HG02981 (cell line): ENCODE measurements at regions not wholly inside any gene's neighbourhood (a gene's known extent, or its start where the extent isn't known, plus 50 kb on each side); places are given as distances from the start of the nearest gene placed in this dataset.

Source experiments
- ATAC-seq: cut with Tn5 transposase; IDR thresholded peaks from one replicate; pipeline ENCODE4 v1.9.1; 2021; ENCODE audit warnings: mild to moderate bottlenecking, moderate library complexity; ENCODE audit not compliant: unreplicated experiment

DNA sequence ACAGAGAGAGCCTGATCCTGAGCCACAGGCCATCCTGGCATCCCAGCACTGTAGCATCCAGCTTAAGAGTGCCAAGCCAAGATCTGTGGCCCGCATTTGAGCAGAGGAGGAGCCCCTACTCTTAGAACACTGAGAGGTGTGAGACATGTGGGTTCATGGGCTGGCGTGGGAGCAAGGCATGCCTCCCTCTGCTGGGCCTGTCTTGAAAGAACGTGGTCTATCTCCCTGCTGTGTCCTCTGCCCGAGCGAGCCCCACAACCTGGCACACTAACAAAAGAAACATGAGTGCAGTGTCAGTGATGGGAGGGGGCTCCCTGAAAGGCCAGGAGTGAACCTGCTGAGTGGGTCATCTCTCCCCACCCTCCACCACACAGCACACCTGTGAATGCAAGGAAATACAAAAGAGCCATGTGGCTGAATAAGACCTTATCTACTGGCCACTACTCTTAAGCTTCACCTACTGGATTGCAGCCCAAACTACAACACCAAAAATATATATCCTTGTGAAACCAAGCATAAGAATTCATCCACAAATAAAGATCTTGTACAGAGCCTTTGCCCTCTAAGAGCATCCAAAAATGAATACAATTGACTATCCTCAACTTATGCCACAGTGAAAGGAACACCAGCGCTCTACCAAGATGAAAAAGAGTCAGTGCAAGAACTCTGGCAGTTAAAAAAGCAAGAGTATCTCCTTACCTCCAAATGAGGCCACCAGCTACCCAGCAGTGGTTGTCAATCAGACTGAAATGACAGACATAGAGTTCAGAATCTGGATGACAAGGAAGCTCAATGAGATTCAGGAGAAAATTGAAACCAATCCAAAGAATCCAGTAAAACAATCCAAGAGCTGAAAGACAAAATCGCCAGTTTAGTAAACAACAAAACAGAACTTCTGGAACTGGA, 259.4 kb upstream of the DAB1 start:
- ATAC-seq = no peak

GRCh38 chr1:57678138-57678537, 254.3 kb upstream of the DAB1 start:
- ATAC-seq = no peak

- no peak for ATAC-seq
Measured at GRCh38 chr1:57675776-57676175, 251.9 kb upstream of the DAB1 start.

GRCh38 chr1:57674801-57675200, 250.9 kb upstream of the DAB1 start:
- no peak for ATAC-seq

DNA sequence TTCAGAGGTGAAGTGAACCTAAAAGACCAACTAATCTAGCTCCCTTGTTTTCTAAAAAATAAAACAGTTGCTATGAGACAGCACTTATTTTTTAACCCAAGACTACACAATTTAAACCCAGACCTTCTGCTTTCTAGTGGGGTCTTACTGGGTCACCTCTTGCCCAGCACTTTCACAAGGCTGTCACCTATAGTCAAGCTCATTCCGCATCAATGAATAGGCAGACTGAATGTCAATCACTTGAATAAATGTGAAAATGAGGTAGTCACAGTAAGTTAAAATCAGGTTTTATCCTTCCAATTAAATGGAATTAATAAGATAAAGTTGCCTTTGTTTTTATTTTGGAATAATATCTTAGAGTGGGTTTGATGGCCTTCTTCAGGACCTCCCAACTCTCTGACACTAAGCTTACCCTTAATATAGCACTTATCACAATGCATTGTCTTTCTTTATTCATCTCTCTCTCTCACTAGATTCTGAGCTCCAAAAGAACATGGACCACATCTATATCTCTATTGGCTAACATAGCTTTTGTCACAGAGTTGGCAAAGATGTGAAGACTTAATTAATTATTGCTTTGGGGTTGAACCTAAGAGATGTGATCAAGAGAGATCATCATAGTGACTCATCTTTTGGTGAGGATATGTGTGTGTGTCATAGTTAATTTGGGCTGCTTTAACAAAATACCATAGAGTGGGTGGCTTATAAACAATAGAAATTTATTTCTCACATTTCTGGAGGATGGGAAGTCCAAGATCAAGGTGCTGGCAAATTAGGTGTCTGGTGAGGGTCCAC, 248.7 kb upstream of the DAB1 start:
- ATAC-seq = no peak

- no peak for ATAC-seq
Measured at GRCh38 chr1:57671750-57672149, 247.9 kb upstream of the DAB1 start.

DNA sequence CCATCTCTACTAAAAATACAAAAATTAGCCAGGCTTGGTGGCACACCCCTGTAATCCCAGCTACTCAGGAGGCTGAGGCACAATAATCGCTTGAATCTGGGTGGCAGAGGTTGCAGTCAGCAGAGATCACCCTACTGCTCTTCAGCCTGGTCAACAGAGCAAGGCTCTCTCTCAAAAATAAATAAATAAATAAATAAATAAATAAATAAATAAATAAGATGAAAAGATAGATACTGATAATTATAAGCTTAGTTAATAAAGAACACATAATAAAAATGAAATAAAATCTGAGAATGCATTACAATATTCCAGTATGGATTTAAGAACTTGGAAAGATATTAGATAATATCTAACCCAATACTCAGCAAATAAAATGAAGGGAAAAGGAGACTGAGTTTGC, 235.9 kb upstream of the DAB1 start:
- ATAC-seq = no peak

DNA sequence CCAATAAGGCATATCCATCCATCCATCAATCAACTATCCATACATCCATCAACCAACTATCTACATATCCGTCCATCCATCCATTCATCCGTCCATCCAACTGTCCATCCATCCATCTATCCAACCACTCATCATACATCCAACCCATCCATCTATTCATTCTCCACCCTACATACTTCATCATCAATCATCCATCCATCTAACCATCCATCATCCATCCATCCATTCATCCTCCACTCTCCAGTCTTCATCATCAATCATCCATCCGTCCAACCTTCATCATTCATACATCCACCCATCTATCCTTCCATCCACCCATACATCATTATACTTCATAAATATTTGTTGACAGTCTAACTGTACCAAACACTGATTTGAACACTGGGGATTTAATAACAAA, 231.3 kb upstream of the DAB1 start:
- ATAC-seq = no peak

GRCh38 chr1:57644667-57645066, 220.8 kb upstream of the DAB1 start:
- no peak for ATAC-seq

GRCh38 chr1:57638239-57638638, 214.4 kb upstream of the DAB1 start:
- no peak for ATAC-seq

DNA sequence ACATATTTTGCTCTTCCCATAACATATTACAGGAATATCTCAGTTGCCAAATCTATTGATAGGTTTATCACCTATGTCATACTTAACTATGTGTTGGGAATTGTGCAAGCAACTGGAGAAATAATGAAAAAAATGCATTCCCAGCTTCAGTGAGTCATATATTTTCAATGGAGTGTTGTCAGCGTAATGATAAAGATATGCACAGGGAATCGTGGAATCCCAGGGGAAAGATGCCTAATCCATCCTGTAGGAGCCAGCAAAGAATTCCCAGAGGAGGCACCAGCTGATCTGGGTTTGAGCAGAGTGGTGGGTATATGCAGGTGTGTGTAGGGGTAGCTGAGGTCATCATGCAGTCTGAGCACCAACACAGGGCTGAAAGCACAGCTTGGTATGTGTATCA, 213.3 kb upstream of the DAB1 start:
- ATAC-seq = no peak

GRCh38 chr1:57633881-57634280, 210.0 kb upstream of the DAB1 start:
- no peak for ATAC-seq

- ATAC-seq = no peak
Measured at GRCh38 chr1:57633056-57633455, 209.2 kb upstream of the DAB1 start.

GRCh38 chr1:57632401-57632800, 208.5 kb upstream of the DAB1 start:
- ATAC-seq = no peak

DNA sequence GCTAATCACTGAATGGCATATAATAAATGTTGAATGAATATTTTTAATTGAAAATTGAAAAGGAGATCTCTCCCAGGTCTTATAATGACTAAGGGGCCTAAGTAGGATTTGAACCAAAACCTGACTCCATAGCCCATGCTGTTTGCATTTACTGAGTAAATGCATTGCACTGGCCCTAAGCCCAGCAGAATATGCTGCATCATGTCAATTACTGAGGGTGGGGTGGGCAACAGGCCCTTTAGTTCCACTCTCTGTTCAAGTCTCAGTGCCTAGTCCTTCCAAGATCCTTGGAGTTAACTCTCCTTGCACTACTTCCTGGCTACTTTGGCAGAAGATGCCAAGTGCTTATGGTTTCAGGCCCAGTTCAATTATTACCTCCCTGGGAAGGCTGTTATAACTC, 203.8 kb upstream of the DAB1 start:
- no peak for ATAC-seq

GRCh38 chr1:57623791-57624538, 200.1 kb upstream of the DAB1 start:
- no peak for ATAC-seq

- no peak for ATAC-seq
Measured at GRCh38 chr1:57623039-57623790, 199.4 kb upstream of the DAB1 start.

DNA sequence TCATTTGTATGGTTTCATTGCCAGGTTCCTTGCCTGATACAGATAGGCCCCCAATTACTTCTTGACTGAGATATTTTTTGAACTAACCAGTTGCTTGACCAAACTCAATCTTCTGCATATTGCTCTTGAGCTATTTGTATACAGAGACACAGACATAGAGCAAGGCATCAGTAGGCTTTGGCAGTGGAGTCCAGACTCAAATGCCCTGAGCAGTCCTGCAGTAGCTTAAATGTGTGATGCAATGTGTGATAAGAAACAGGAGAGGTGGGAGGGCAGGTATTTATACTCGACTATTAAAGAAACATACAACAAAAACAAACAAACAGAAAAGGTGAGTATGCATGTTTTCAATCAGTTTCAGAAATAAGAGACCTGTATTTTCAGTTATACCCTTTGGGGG, 197.9 kb upstream of the DAB1 start:
- ATAC-seq = no peak

- no peak for ATAC-seq
Measured at GRCh38 chr1:57620605-57621004, 196.7 kb upstream of the DAB1 start.

- no peak for ATAC-seq
Measured at GRCh38 chr1:57616921-57617320, 193.1 kb upstream of the DAB1 start.

- ATAC-seq = no peak
Measured at GRCh38 chr1:57615956-57616355, 192.1 kb upstream of the DAB1 start.
